HepG2 (cell line): ENCODE measurements at regions not wholly inside any gene's neighbourhood (a gene's known extent, or its start where the extent isn't known, plus 50 kb on each side); places are given as distances from the start of the nearest gene placed in this dataset.

Source experiments
- ATAC-seq: fragments of 200-7000 bp; cut with Tn5 transposase; 3 replicates; pipeline ENCODE4 v1.9.1; 2020; ENCODE audit warnings: mild to moderate bottlenecking, moderate library complexity
- BruUV-seq: library from RNA; stranded (reverse); fragments of 400-500 nt; replicated peaks from 2 replicates; lab custom pipeline; 2021; lab: Mats Ljungman, UMichigan
- CTCF ChIA-PET: fragments of 300-600 bp; formaldehyde crosslinking; extraction: SDS; loops from one replicate; lab custom pipeline; 2021; ENCODE audit warnings: low total read pairs, inconsistent platforms, low intra/inter-chr PET ratio; lab: Yijun Ruan, JAX
- POLR2A ChIA-PET: fragments of 350-600 bp; sonication (Branson Sonifier 250); formaldehyde crosslinking; loops from one replicate; lab custom pipeline; 2020; ENCODE audit warnings: antibody characterized with exemption, inconsistent platforms; lab: Yijun Ruan, JAX
- DNase-seq: peaks from one replicate; pipeline ENCODE4 v3.0.0-alpha.2; 2015; ENCODE audit warnings: low spot score
- FAIRE-seq: peaks from 3 replicates; lab custom pipeline; 2011; peaks lifted over from hg19 to GRCh38; lab: Jason Lieb, UNC
- H2AFZ ChIP-seq: one replicate; pipeline ENCODE4 v1.6.1; 2011; ENCODE audit warnings: low read length, inconsistent platforms
- H3K27ac ChIP-seq: fragments of 300-600 bp; 3 replicates; pipeline ENCODE4 v1.8.0; 2011; ENCODE audit warnings: mixed run types, mild to moderate bottlenecking, mixed read lengths, low read length, inconsistent platforms; ENCODE audit not compliant: insufficient read depth; ENCODE audit errors: extremely low read length
- H3K27me3 ChIP-seq, 2 experiments: fragments of 200-600 bp in 1 of 2; 2 replicates in 1 of 2; 3 replicates in 1 of 2; pipeline versions ENCODE4 v1.6.0 to v1.8.0; 2011; ENCODE audit warnings: low read length in 2 of 2, mild to moderate bottlenecking in 2 of 2, moderate library complexity in 2 of 2, inconsistent platforms in 1 of 2; ENCODE audit not compliant: insufficient read depth in 2 of 2, control insufficient read depth in 1 of 2
- H3K36me3 ChIP-seq, 2 experiments: fragments of 200-600 bp in 1 of 2; replicated peaks in 1 of 2; 2 replicates in 1 of 2; 3 replicates in 1 of 2; pipeline versions ENCODE4 v1.5.1 to v1.8.0; 2011; ENCODE audit warnings: low read length in 2 of 2, inconsistent platforms in 1 of 2; ENCODE audit not compliant: insufficient read depth in 2 of 2, control insufficient read depth in 1 of 2
- H3K4me1 ChIP-seq: 2 replicates; pipeline ENCODE4 v1.5.1; 2012; ENCODE audit warnings: low read length, inconsistent platforms; ENCODE audit not compliant: insufficient read depth
- H3K4me2 ChIP-seq: 2 replicates; pipeline ENCODE4 v1.6.0; 2011; ENCODE audit warnings: low read depth, low read length, inconsistent platforms
- H3K4me3 ChIP-seq, 3 experiments: fragments of 200-600 bp in 1 of 3; sonication (generic), shearing (Covaris generic) in 1 of 3; replicated peaks in 1 of 3; 2 replicates each; pipeline ENCODE4 v1.5.1; 2011 to 2016; ENCODE audit warnings: low read length in 3 of 3, inconsistent platforms in 2 of 3, low read depth in 2 of 3, mild to moderate bottlenecking in 2 of 3, control low read depth in 1 of 3, mixed read lengths in 1 of 3; ENCODE audit not compliant: insufficient read depth in 1 of 3
- H3K79me2 ChIP-seq: one replicate; pipeline ENCODE4 v1.6.1; 2011; ENCODE audit warnings: low read length, inconsistent platforms; ENCODE audit not compliant: insufficient read depth
- H3K9ac ChIP-seq: 2 replicates; pipeline ENCODE4 v1.6.0; 2011; ENCODE audit warnings: mild to moderate bottlenecking, low read depth, low read length, inconsistent platforms; ENCODE audit not compliant: insufficient read depth
- H3K9me3 ChIP-seq: 2 replicates; pipeline ENCODE4 v1.5.1; 2012; ENCODE audit warnings: mild to moderate bottlenecking, low read length
- H4K20me1 ChIP-seq: 2 replicates; pipeline ENCODE4 v1.6.0; 2011; ENCODE audit warnings: inconsistent platforms, mild to moderate bottlenecking, low read length, moderate library complexity; ENCODE audit not compliant: insufficient read depth
- CCDC6 ChIP-seq: sonication (generic); formaldehyde crosslinking; IDR thresholded peaks from 2 replicates; pipeline ENCODE4 v1.8.1; 2022; ENCODE audit warnings: mild to moderate bottlenecking, missing genetic modification reagents, moderate library complexity
- CEBPB ChIP-seq: IDR thresholded peaks from 2 replicates; pipeline ENCODE4 v1.6.1; 2011; ENCODE audit warnings: low read depth, low read length, improper control_type of control experiment, borderline replicate concordance
- DPF2 ChIP-seq: sonication (generic); formaldehyde crosslinking; IDR thresholded peaks from 2 replicates; pipeline ENCODE4 v1.4.0; 2020; ENCODE audit warnings: mild to moderate bottlenecking, low read depth, missing genetic modification reagents, borderline replicate concordance
- GTF2F1 ChIP-seq: fragments of 150-350 bp; IDR thresholded peaks from 2 replicates; pipeline ENCODE4 v1.6.1; 2014; ENCODE audit warnings: low read length
- HMGXB3 ChIP-seq: sonication (generic); formaldehyde crosslinking; IDR thresholded peaks from 2 replicates; pipeline ENCODE4 v1.4.0; 2020; ENCODE audit warnings: missing genetic modification reagents, borderline replicate concordance
- MYPOP ChIP-seq: sonication (generic); formaldehyde crosslinking; IDR thresholded peaks from 2 replicates; pipeline ENCODE4 v1.8.1; 2023; ENCODE audit warnings: mild to moderate bottlenecking, moderate library complexity, missing genetic modification reagents
- SMARCE1 ChIP-seq: fragments of 450-650 bp; IDR thresholded peaks from 2 replicates; pipeline ENCODE4 v1.6.1; 2017; ENCODE audit warnings: borderline replicate concordance
- ZBTB2 ChIP-seq: sonication (generic); formaldehyde crosslinking; IDR thresholded peaks from 2 replicates; pipeline ENCODE4 v1.8.0; 2022; ENCODE audit warnings: low read depth, missing genetic modification reagents
- ZBTB39 ChIP-seq: sonication (generic); formaldehyde crosslinking; IDR thresholded peaks from 2 replicates; pipeline ENCODE4 v1.5.0; 2020; ENCODE audit warnings: missing genetic modification reagents
- ZNF136 ChIP-seq: sonication (generic); formaldehyde crosslinking; IDR thresholded peaks from 2 replicates; pipeline ENCODE4 v1.8.1; 2022; ENCODE audit warnings: low read depth, mild to moderate bottlenecking, moderate library complexity, missing genetic modification reagents
- ZNF543 ChIP-seq: sonication (generic); formaldehyde crosslinking; IDR thresholded peaks from 2 replicates; pipeline ENCODE4 v1.4.0; 2020; ENCODE audit warnings: mild to moderate bottlenecking, missing genetic modification reagents
- WGBS: methylation state at CpG from one replicate; pipeline ENCODE4 v1.1.6; 2017; ENCODE audit warnings: low lambda C conversion rate; 5-methylcytosine and 5-hydroxymethylcytosine counted together
- in situ Hi-C: cut with HindIII; loops from 2 replicates; pipeline ENCODE4 v1.10.0; 2017; ENCODE audit warnings: low pct_unique_long_range_greater_than_20kb; ENCODE audit not compliant: extremely low pct_ligation_motif_present
- intact Hi-C: fragments of 100-400 bp; cut with micrococcal nuclease; formaldehyde crosslinking; loops from one replicate; pipeline ENCODE4 v1.10.0; 2022; ENCODE audit not compliant: unreplicated experiment
- TF ChIP-seq, protein P1 (sequence below), 2 experiments: IDR thresholded peaks; 2 replicates each; pipeline ENCODE4 v1.6.1; 2011 to 2012; ENCODE audit warnings: low read length in 2 of 2, borderline replicate concordance in 1 of 2, low read depth in 1 of 2, mild to moderate bottlenecking in 1 of 2, moderate library complexity in 1 of 2

GRCh38 chr14:66435683-66436082 lies 50.5 kb upstream of the CCDC196 start:
- FAIRE-seq = no peak
- Histone ChIP-seq H3K27me3 (no peaks in the 10 kb centered on the region), H3K4me1 (no peaks in the 10 kb centered on the region), H3K27ac (no peak overlapping the region), H3K9ac (no peak overlapping the region), H3K4me2 (no peak overlapping the region), H3K36me3 (no peaks in the 10 kb centered on the region), H2AFZ (no peak overlapping the region), H4K20me1 (no peaks in the 10 kb centered on the region), H3K4me3 (no peak overlapping the region), H3K79me2 (no peaks in the 10 kb centered on the region), H3K9me3 (peaks cover 18% of the 10 kb centered on the region)
- no peak for DNase-seq
- in situ Hi-C loops = no loop called here
- no peak for ATAC-seq
- intact Hi-C loops = no loop called here
- POLR2A ChIA-PET = no interaction called here
- WGBS = 0% methylated on average over 1 of the region's 1 CpG
- CTCF ChIA-PET = no interaction called here
- BruUV-seq = no TSS peak
- TF ChIP-seq GTF2F1 (no peak), ZNF543 (CRISPR knock-in tag) (no peak), HMGXB3 (no peak), ZBTB2 (CRISPR knock-in tag) (no peak), DPF2 (no peak), CCDC6 (CRISPR knock-in tag) (no peak), CEBPB (no peak), SMARCE1 (no peak), ZNF136 (CRISPR knock-in tag) (no peak), ZBTB39 (CRISPR knock-in tag) (no peak), MYPOP (no peak)
- TF ChIP-seq, protein P1, sequence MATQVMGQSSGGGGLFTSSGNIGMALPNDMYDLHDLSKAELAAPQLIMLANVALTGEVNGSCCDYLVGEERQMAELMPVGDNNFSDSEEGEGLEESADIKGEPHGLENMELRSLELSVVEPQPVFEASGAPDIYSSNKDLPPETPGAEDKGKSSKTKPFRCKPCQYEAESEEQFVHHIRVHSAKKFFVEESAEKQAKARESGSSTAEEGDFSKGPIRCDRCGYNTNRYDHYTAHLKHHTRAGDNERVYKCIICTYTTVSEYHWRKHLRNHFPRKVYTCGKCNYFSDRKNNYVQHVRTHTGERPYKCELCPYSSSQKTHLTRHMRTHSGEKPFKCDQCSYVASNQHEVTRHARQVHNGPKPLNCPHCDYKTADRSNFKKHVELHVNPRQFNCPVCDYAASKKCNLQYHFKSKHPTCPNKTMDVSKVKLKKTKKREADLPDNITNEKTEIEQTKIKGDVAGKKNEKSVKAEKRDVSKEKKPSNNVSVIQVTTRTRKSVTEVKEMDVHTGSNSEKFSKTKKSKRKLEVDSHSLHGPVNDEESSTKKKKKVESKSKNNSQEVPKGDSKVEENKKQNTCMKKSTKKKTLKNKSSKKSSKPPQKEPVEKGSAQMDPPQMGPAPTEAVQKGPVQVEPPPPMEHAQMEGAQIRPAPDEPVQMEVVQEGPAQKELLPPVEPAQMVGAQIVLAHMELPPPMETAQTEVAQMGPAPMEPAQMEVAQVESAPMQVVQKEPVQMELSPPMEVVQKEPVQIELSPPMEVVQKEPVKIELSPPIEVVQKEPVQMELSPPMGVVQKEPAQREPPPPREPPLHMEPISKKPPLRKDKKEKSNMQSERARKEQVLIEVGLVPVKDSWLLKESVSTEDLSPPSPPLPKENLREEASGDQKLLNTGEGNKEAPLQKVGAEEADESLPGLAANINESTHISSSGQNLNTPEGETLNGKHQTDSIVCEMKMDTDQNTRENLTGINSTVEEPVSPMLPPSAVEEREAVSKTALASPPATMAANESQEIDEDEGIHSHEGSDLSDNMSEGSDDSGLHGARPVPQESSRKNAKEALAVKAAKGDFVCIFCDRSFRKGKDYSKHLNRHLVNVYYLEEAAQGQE (IDR thresholded peaks at IDR 0.05; ENCODE audit: borderline replicate concordance in 1 of 2, low read depth in 1 of 2, low read length in 2 of 2) = no peak
